H1 (cell line): ENCODE measurements at regions not wholly inside any gene's neighbourhood (a gene's known extent, or its start where the extent isn't known, plus 50 kb on each side); places are given as distances from the start of the nearest gene placed in this dataset.

Experiments used
- CTCF ChIA-PET: fragments of 300-600 bp; sonication (Branson Sonifier 250); formaldehyde crosslinking; loops from one replicate; lab custom pipeline; 2021; ENCODE audit not compliant: partially characterized antibody; lab: Charles Lee
- POLR2A ChIA-PET: fragments of 300-600 bp; sonication (Branson Sonifier 250); formaldehyde crosslinking; loops from one replicate; lab custom pipeline; 2021; ENCODE audit warnings: inconsistent platforms; ENCODE audit not compliant: partially characterized antibody; lab: Charles Lee
- DNase-seq, 2 experiments: peaks; one replicate each; pipeline versions ENCODE4 v3.0.0 to v3.0.0-alpha.2; 2010 to 2022; ENCODE audit warnings: low spot score in 2 of 2, low read depth in 1 of 2, mixed read lengths in 1 of 2
- FAIRE-seq: peaks from 2 replicates; lab custom pipeline; 2011; peaks lifted over from hg19 to GRCh38; lab: Jason Lieb, UNC
- H2AFZ ChIP-seq: 2 replicates; pipeline ENCODE4 v1.8.1; 2012; ENCODE audit warnings: low read length, inconsistent platforms
- H2AK5ac ChIP-seq: 2 replicates; pipeline ENCODE4 v1.6.1; 2013; ENCODE audit warnings: low read depth, low read length
- H2BK120ac ChIP-seq: replicated peaks from 2 replicates; pipeline ENCODE3; 2013; ENCODE audit warnings: low read depth, low read length, inconsistent platforms
- H2BK12ac ChIP-seq: 2 replicates; pipeline ENCODE4 v1.6.1; 2013; ENCODE audit warnings: low read depth, low read length
- H2BK15ac ChIP-seq: 2 replicates; pipeline ENCODE4 v1.6.1; 2013; ENCODE audit warnings: low read length
- H2BK20ac ChIP-seq: 2 replicates; pipeline ENCODE4 v1.6.1; 2013; ENCODE audit warnings: low read length
- H2BK5ac ChIP-seq: 2 replicates; pipeline ENCODE4 v1.6.1; 2013; ENCODE audit warnings: low read depth, low read length
- H3K14ac ChIP-seq: 2 replicates; pipeline ENCODE4 v1.6.1; 2013; ENCODE audit warnings: inconsistent platforms; ENCODE audit not compliant: insufficient read length
- H3K18ac ChIP-seq: 2 replicates; pipeline ENCODE4 v1.6.1; 2013; ENCODE audit warnings: low read length; ENCODE audit errors: extremely low read depth
- H3K23ac ChIP-seq: 2 replicates; pipeline ENCODE4 v1.6.1; 2013; ENCODE audit warnings: inconsistent platforms; ENCODE audit not compliant: insufficient read length
- H3K23me2 ChIP-seq: 2 replicates; pipeline ENCODE4 v1.6.1; 2013; ENCODE audit warnings: low read depth, low read length
- H3K27ac ChIP-seq: 2 replicates; pipeline ENCODE4 v1.6.1; 2011; ENCODE audit warnings: low read depth, low read length, inconsistent platforms
- H3K27me3 ChIP-seq, 4 experiments: replicated peaks in 1 of 4; 1 replicate in 1 of 4; 2 replicates in 3 of 4; pipeline versions ENCODE4 v1.6.1 to v1.8.1; 2011 to 2013; ENCODE audit warnings: low read length in 3 of 4, mild to moderate bottlenecking in 3 of 4, inconsistent platforms in 2 of 4, mixed read lengths in 2 of 4, moderate library complexity in 1 of 4; ENCODE audit not compliant: control insufficient read depth in 3 of 4, insufficient read depth in 3 of 4; ENCODE audit errors: extremely low read depth in 1 of 4
- H3K36me3 ChIP-seq, 4 experiments: 2 replicates each; pipeline versions ENCODE4 v1.6.1 to v1.8.1; 2011 to 2013; ENCODE audit warnings: mild to moderate bottlenecking in 4 of 4, low read length in 3 of 4, moderate library complexity in 2 of 4, control low read depth in 1 of 4, inconsistent platforms in 1 of 4; ENCODE audit not compliant: insufficient read depth in 4 of 4, control insufficient read depth in 2 of 4
- H3K4ac ChIP-seq: replicated peaks from 2 replicates; pipeline ENCODE3; 2013; ENCODE audit warnings: low read length, low read depth, mixed read lengths, inconsistent platforms; ENCODE audit not compliant: insufficient read length
- H3K4me1 ChIP-seq, 4 experiments: replicated peaks in 1 of 4; 1 replicate in 1 of 4; 2 replicates in 3 of 4; pipeline versions ENCODE4 v1.6.1 to v1.8.1; 2011 to 2013; ENCODE audit warnings: low read length in 3 of 4, inconsistent platforms in 2 of 4, mixed read lengths in 1 of 4; ENCODE audit not compliant: insufficient read depth in 4 of 4, control insufficient read depth in 3 of 4
- H3K4me2 ChIP-seq, 2 experiments: 2 replicates each; pipeline versions ENCODE4 v1.6.1 to v1.8.1; 2011 to 2013; ENCODE audit warnings: low read depth in 2 of 2, low read length in 2 of 2, control low read depth in 1 of 2, inconsistent platforms in 1 of 2, mild to moderate bottlenecking in 1 of 2; ENCODE audit not compliant: insufficient read depth in 1 of 2
- H3K4me3 ChIP-seq, 4 experiments: fragments of 200-600, 300-600 bp in 1 of 4; sonication (generic), shearing (Covaris generic), sonication (Bioruptor Twin) in 1 of 4; 2 replicates each; pipeline versions ENCODE4 v1.5.1 to v1.8.1; 2011 to 2016; ENCODE audit warnings: low read length in 4 of 4, low read depth in 3 of 4, control low read depth in 2 of 4, inconsistent platforms in 2 of 4, mild to moderate bottlenecking in 2 of 4, mixed read lengths in 1 of 4, moderate library complexity in 1 of 4; ENCODE audit not compliant: insufficient read depth in 2 of 4; ENCODE audit errors: extremely low read depth in 1 of 4
- H3K56ac ChIP-seq: replicated peaks from 2 replicates; pipeline ENCODE3; 2013; ENCODE audit warnings: low read depth, mild to moderate bottlenecking, mixed read lengths, low read length, inconsistent platforms; ENCODE audit not compliant: insufficient read length
- H3K79me1 ChIP-seq: 2 replicates; pipeline ENCODE4 v1.6.1; 2013; ENCODE audit warnings: low read depth, low read length, control low read depth
- H3K79me2 ChIP-seq, 2 experiments: 2 replicates each; pipeline versions ENCODE4 v1.6.1 to v1.8.1; 2012 to 2013; ENCODE audit warnings: low read length in 2 of 2, mild to moderate bottlenecking in 2 of 2, inconsistent platforms in 1 of 2; ENCODE audit not compliant: insufficient read depth in 2 of 2, control insufficient read depth in 1 of 2
- H3K9ac ChIP-seq, 4 experiments: replicated peaks in 1 of 4; 1 replicate in 1 of 4; 2 replicates in 3 of 4; pipeline versions ENCODE4 v1.6.1 to v1.8.1; 2011 to 2013; ENCODE audit warnings: low read depth in 3 of 4, low read length in 3 of 4, control low read depth in 2 of 4, mild to moderate bottlenecking in 2 of 4, moderate library complexity in 2 of 4, inconsistent platforms in 1 of 4; ENCODE audit errors: extremely low read depth in 1 of 4
- H3K9me3 ChIP-seq, 2 experiments: 2 replicates each; pipeline versions ENCODE4 v1.6.1 to v1.8.1; 2012 to 2013; ENCODE audit warnings: mild to moderate bottlenecking in 2 of 2, moderate library complexity in 2 of 2, control low read depth in 1 of 2, inconsistent platforms in 1 of 2, low read depth in 1 of 2, low read length in 1 of 2, mixed read lengths in 1 of 2; ENCODE audit not compliant: insufficient read depth in 2 of 2
- H4K20me1 ChIP-seq, 2 experiments: replicated peaks in 1 of 2; 2 replicates each; pipeline versions ENCODE3 to v1.8.1; 2011 to 2013; ENCODE audit warnings: inconsistent platforms in 2 of 2, low read length in 2 of 2, mild to moderate bottlenecking in 1 of 2; ENCODE audit not compliant: insufficient read depth in 2 of 2, control insufficient read depth in 1 of 2
- H4K5ac ChIP-seq: 2 replicates; pipeline ENCODE4 v1.6.1; 2013; ENCODE audit warnings: low read length, low read depth, mixed read lengths, inconsistent platforms; ENCODE audit not compliant: insufficient read length
- H4K8ac ChIP-seq: 2 replicates; pipeline ENCODE4 v1.8.0; 2013; ENCODE audit warnings: mild to moderate bottlenecking, moderate library complexity, low read length, inconsistent platforms; ENCODE audit not compliant: insufficient read depth; ENCODE audit errors: extremely low read depth
- H4K91ac ChIP-seq: replicated peaks from 2 replicates; pipeline ENCODE3; 2013; ENCODE audit warnings: low read length, mixed read lengths, inconsistent platforms; ENCODE audit not compliant: insufficient read length
- CEBPB ChIP-seq: IDR thresholded peaks from 2 replicates; pipeline ENCODE4 v1.6.1; 2012; ENCODE audit warnings: low read depth, low read length
- E2F6 ChIP-seq: IDR thresholded peaks from 2 replicates; pipeline ENCODE4 v1.6.1; 2012; ENCODE audit warnings: inconsistent platforms
- RFX5 ChIP-seq: IDR thresholded peaks from 2 replicates; pipeline ENCODE4 v1.6.1; 2011; ENCODE audit warnings: low read depth, low read length, improper control_type of control experiment, borderline replicate concordance
- SAP30 ChIP-seq: fragments of 300-600 bp; sonication (generic); IDR thresholded peaks from 2 replicates; pipeline ENCODE4 v1.7.1; 2012; ENCODE audit warnings: low read length, moderate library complexity, mild to moderate bottlenecking, inconsistent platforms; ENCODE audit not compliant: insufficient read depth, insufficient replicate concordance
- SP2 ChIP-seq: IDR thresholded peaks from 2 replicates; pipeline ENCODE4 v1.6.1; 2012; ENCODE audit warnings: mild to moderate bottlenecking, low read length, inconsistent platforms

- H3K27ac ChIP-seq: no peak overlapping the region
- no peaks in the 10 kb centered on the region for H4K20me1 ChIP-seq
- no peak overlapping the region for H2BK120ac ChIP-seq
- H2BK5ac ChIP-seq: no peak overlapping the region
- no peak for DNase-seq
- no peak overlapping the region for H3K4ac ChIP-seq
- H3K18ac ChIP-seq: no peak overlapping the region
- H3K14ac ChIP-seq: no peak overlapping the region
- POLR2A ChIA-PET: no interaction called here
- 0 out of 8 replicates have a peak, but pooled peaks cover 0 to 6% (median 0%) of the 10 kb centered on the region in 4 experiments for H3K36me3 ChIP-seq
- H4K5ac ChIP-seq: no peak overlapping the region
- H3K4me1 ChIP-seq: no peaks in the 10 kb centered on the region
- no peak overlapping the region for H3K23ac ChIP-seq
- H3K4me3 ChIP-seq: no peak overlapping the region
- H2BK12ac ChIP-seq: no peak overlapping the region
- H2BK20ac ChIP-seq: no peak overlapping the region
- no peak overlapping the region for H2AK5ac ChIP-seq
- no peak for FAIRE-seq
- no peak overlapping the region for H4K91ac ChIP-seq
- TF ChIP-seq RFX5 (no peak), E2F6 (no peak), CEBPB (no peak), SP2 (no peak), SAP30 (no peak)
- TF ChIP-seq, all 59 proteins: peak for 0
- Histone ChIP-seq H3K79me2 (no peaks in the 10 kb centered on the region), H4K8ac (no peak overlapping the region), H3K79me1 (no peaks in the 10 kb centered on the region), H3K23me2 (no peaks in the 10 kb centered on the region), H3K9ac (no peak overlapping the region), H3K4me2 (no peak overlapping the region), H3K27me3 (peaks cover 0 to 1% (median 0%) of the 10 kb centered on the region in 4 experiments; a peak in 2 of 7 replicates), H3K9me3 (peaks cover 6 to 11% of the 10 kb centered on the region in 2 experiments; a peak in 3 of 4 replicates), H2BK15ac (no peak overlapping the region), H3K56ac (no peak overlapping the region), H2AFZ (no peak overlapping the region)
- CTCF ChIA-PET: no interaction called here
Observed at GRCh38 chr2:51153236-51153635, 121.3 kb upstream of the NRXN1 start.
